ENCODE measurements at regions not wholly inside any gene's neighbourhood (a gene's known extent, or its start where the extent isn't known, plus 50 kb on each side); places are given as distances from the start of the nearest gene placed in this dataset.

DNA sequence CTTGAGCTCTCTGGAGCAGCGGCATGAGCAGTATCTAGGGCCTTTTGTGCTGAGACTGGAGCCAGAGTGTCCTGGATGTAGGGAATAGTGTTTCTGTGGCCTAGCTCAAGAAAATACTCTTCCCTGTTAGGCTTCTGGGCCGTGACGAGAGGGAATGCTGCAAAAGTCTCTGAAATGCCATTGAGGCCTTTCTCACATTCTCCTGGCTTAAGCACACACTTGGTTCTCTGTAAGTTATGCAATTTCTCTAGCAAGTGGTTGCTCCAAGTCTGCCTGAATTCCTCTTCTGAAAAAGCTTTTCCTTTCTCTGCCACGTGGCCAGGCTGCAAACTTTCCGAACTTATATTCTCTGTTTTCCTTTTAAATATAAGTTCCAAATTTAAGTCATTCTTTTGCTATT is 744.4 kb downstream of the GRIK2 start:
- Histone ChIP-seq H3K4me3 (ENCODE audit: insufficient read depth, low read depth, low read length) (no peak overlapping the region), H4K20me1 (ENCODE audit: insufficient read depth, low read length) (no peaks in the 10 kb centered on the region), H3K4me2 (ENCODE audit: low read depth, low read length) (no peak overlapping the region), H2BK15ac (ENCODE audit: low read depth, low read length) (no peak overlapping the region), H3K14ac (replicated peaks; ENCODE audit: low read depth, low read length) (no peak overlapping the region), H3K36me3 (ENCODE audit: control insufficient read depth, insufficient read depth, low read length) (no peaks in the 10 kb centered on the region), H3K23ac (ENCODE audit: low read depth, low read length) (no peak overlapping the region), H4K5ac (ENCODE audit: low read depth, low read length) (no peak overlapping the region), H2BK20ac (ENCODE audit: low read depth, low read length) (no peak overlapping the region), H3K9ac (ENCODE audit: low read depth, low read length) (no peak overlapping the region), H3K4me1 (ENCODE audit: control insufficient read depth, insufficient read depth, low read length) (no peaks in the 10 kb centered on the region), H3K9me1 (ENCODE audit: insufficient read depth, low read length) (no peaks in the 10 kb centered on the region), H2BK5ac (ENCODE audit: low read depth, low read length, poor library complexity, severe bottlenecking) (no peak overlapping the region), H4K8ac (ENCODE audit: low read depth in 2 of 2, low read length in 2 of 2) (no peak overlapping the region), H3K9me3 (ENCODE audit: control insufficient read depth, insufficient read depth, low read length) (peaks cover 3% of the 10 kb centered on the region), H3K56ac (ENCODE audit: extremely low read depth, insufficient read depth, low read length) (no peak overlapping the region), H2AK9ac (replicated peaks; ENCODE audit: low read depth, low read length, poor library complexity) (no peak overlapping the region), H4K91ac (ENCODE audit: insufficient read depth, low read depth, low read length) (no peak overlapping the region), H3K27me3 (ENCODE audit: control insufficient read depth, insufficient read depth, low read length) (no peaks in the 10 kb centered on the region), H3K79me1 (ENCODE audit: low read depth in 1 of 2, low read length in 2 of 2) (no peaks in the 10 kb centered on the region), H3K4ac (ENCODE audit: low read depth, low read length) (no peak overlapping the region), H2AK5ac (ENCODE audit: low read depth, low read length) (no peak overlapping the region), H2AFZ (replicated peaks; ENCODE audit: low read length, poor library complexity) (no peak overlapping the region), H2BK120ac (ENCODE audit: low read depth, low read length) (no peak overlapping the region), H3K18ac (ENCODE audit: low read depth, low read length) (no peak overlapping the region), H3K27ac (ENCODE audit: insufficient read depth, low read length) (no peak overlapping the region)
- in situ Hi-C loops (cut with MboI; ENCODE audit: low sequenced_read_pairs) (no loop called here), dilution Hi-C loops (cut with HindIII; ENCODE audit: low sequenced_read_pairs, unreplicated experiment) (no loop called here), intact Hi-C loops (cut with micrococcal nuclease) (loop anchor here (10.0 kb wide), 1 partner anchor 243 kb away; no protein-coding TSS in a partner anchor)
- no peak for TF ChIP-seq MAFK (IDR thresholded peaks at IDR 0.05; ENCODE audit: low read depth, low read length)
- TF ChIP-seq BHLHE40 (IDR thresholded peaks at IDR 0.05; ENCODE audit: low read depth, low read length) = no peak
- TF ChIP-seq FOS (IDR thresholded peaks at IDR 0.05; ENCODE audit: low read depth, low read length) = no peak
- TF ChIP-seq NFE2L2 (IDR thresholded peaks at IDR 0.05; ENCODE audit: low read depth, low read length) = no peak
- no peak for TF ChIP-seq RAD21 (IDR thresholded peaks at IDR 0.05; ENCODE audit: low read length)
- TF ChIP-seq CHD1 (IDR thresholded peaks at IDR 0.05; ENCODE audit: low read depth, low read length) = no peak
- no peak for TF ChIP-seq CTCF (conservative IDR thresholded peaks at IDR 0.05; ENCODE audit: low read depth, low read length)
- TF ChIP-seq, protein P1, sequence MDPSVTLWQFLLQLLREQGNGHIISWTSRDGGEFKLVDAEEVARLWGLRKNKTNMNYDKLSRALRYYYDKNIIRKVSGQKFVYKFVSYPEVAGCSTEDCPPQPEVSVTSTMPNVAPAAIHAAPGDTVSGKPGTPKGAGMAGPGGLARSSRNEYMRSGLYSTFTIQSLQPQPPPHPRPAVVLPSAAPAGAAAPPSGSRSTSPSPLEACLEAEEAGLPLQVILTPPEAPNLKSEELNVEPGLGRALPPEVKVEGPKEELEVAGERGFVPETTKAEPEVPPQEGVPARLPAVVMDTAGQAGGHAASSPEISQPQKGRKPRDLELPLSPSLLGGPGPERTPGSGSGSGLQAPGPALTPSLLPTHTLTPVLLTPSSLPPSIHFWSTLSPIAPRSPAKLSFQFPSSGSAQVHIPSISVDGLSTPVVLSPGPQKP (IDR thresholded peaks at IDR 0.05; ENCODE audit: borderline replicate concordance, low read depth, low read length) = no peak
- no peak for TF ChIP-seq SMC3 (IDR thresholded peaks at IDR 0.05; ENCODE audit: low read depth, low read length)
- TF ChIP-seq POLR2A (IDR thresholded peaks at IDR 0.05; ENCODE audit: low read depth, low read length) = no peak
- ATAC-seq (ENCODE audit: low read depth) (no peak), DNase-seq (no peak)
- CTCF ChIA-PET = no interaction called here
- BruUV-seq (replicated peaks) = no TSS peak
- 52% methylated on average over 2 of the region's 5 CpGs; no CpG with 5 or more reads in 1 of the 2 experiments for WGBS, 2 experiments (ENCODE audit: extremely low coverage in 2 of 2, insufficient read length in 1 of 2)
- POLR2A ChIA-PET (ENCODE audit: unreplicated experiment) = no interaction called here
